Neural crest cell (in vitro differentiated cells): ENCODE measurements at regions not wholly inside any gene's neighbourhood (a gene's known extent, or its start where the extent isn't known, plus 50 kb on each side); places are given as distances from the start of the nearest gene placed in this dataset.
A peak's percentile ranks its signal among the peaks of the same experiment; 100 is the strongest.

Source experiments
- DNase-seq: peaks from one replicate; pipeline ENCODE4 v3.0.0; 2021; ENCODE audit warnings: low read depth, mixed read lengths, low spot score
- H3K27ac Mint-ChIP-seq: one replicate; pipeline ENCODE4 v1.8.0; 2021; ENCODE audit warnings: mild to moderate bottlenecking, mixed read lengths; ENCODE audit not compliant: unreplicated experiment
- H3K27me3 Mint-ChIP-seq: 2 replicates; pipeline ENCODE4 v1.8.0; 2021; ENCODE audit warnings: low read depth, mild to moderate bottlenecking, mixed read lengths
- H3K36me3 Mint-ChIP-seq: 2 replicates; pipeline ENCODE4 v1.8.0; 2021; ENCODE audit warnings: low read depth, mild to moderate bottlenecking, mixed read lengths
- H3K4me1 Mint-ChIP-seq: 2 replicates; pipeline ENCODE4 v1.8.0; 2021; ENCODE audit warnings: mixed read lengths
- H3K4me3 Mint-ChIP-seq: one replicate; pipeline ENCODE4 v1.8.0; 2021; ENCODE audit warnings: mild to moderate bottlenecking, mixed read lengths
- H3K9me3 Mint-ChIP-seq: 2 replicates; pipeline ENCODE4 v1.8.0; 2021; ENCODE audit warnings: mixed read lengths
- CTCF ChIP-seq: fragments of 200-600 bp; sonication (generic); conservative IDR thresholded peaks from 2 replicates; pipeline ENCODE4 v1.5.0; 2021; ENCODE audit warnings: antibody characterized with exemption, mild to moderate bottlenecking

DNA sequence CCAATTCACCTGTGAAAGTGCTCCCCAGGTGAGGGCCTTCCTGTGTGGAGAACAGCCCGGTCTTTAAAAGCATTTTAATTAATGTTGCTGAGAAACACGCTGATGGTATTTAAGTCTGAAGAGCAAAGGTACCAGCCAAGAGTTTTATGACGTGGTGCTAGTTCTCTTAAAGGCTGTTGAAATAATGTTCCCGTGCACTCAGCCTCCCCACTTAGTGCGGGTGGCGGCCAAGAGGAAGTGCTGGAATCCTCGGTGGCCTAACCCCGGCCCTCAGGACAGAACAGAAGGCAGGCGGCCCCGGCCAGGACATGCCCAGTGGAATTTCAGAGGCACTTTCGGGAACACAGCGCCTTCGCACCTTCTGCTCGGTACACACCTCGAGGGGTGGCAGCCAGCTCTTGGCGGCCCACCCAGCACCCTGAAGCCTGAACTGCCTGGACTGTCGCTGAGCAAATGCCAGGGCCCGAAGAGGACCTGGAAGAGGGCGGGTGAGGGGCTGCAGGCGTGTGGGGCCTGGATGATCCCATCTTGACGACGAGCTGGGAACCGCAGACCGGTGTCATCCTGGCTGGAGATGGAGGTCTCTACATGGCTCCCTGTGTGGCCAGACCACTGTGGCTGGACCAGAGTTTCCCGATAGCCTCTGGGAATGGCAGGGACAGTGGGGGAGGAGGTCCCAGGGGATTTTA lies 142.9 kb downstream of the ASB1 start:
- no peak for DNase-seq
- peaks cover 15% of the 10 kb centered on the region for H3K4me1 Mint-ChIP-seq
- H3K4me3 Mint-ChIP-seq: no peak overlapping the region
- H3K27me3 Mint-ChIP-seq: no peaks in the 10 kb centered on the region
- TF ChIP-seq CTCF: no peak
- H3K36me3 Mint-ChIP-seq: no peaks in the 10 kb centered on the region
- peak overlapping the region; percentile 95 for H3K27ac Mint-ChIP-seq
- H3K9me3 Mint-ChIP-seq: no peaks in the 10 kb centered on the region

GRCh38 chr2:238570391-238570790 lies 143.7 kb downstream of the ASB1 start:
- H3K9me3 Mint-ChIP-seq: no peaks in the 10 kb centered on the region
- TF ChIP-seq CTCF: no peak
- H3K4me1 Mint-ChIP-seq: peaks cover 15% of the 10 kb centered on the region
- no peaks in the 10 kb centered on the region for H3K27me3 Mint-ChIP-seq
- no peak overlapping the region for H3K27ac Mint-ChIP-seq
- H3K36me3 Mint-ChIP-seq: no peaks in the 10 kb centered on the region
- H3K4me3 Mint-ChIP-seq: no peak overlapping the region
- DNase-seq: no peak

DNA sequence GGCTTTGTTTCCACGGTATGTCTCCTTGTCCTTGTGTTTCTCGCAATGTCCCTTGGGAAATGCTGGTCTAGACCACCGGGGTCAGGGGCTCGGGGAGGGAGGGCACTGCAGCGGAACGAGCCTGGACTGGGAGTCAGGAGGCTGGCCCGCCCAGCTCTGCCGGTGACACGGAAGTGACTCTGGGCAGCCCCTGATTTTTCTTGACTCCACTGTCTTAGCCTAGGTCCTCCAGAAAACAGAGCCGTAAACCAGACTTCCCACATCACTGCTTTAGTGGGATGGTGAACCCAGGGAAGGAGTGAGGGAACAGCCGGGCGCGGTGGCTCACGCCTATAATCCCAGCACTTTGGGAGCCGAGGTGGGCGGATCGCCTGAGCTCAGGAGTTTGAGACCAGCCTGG lies 144.2 kb downstream of the ASB1 start:
- H3K9me3 Mint-ChIP-seq: no peaks in the 10 kb centered on the region
- no peak for TF ChIP-seq CTCF
- peaks cover 15% of the 10 kb centered on the region for H3K4me1 Mint-ChIP-seq
- H3K36me3 Mint-ChIP-seq: no peaks in the 10 kb centered on the region
- no peaks in the 10 kb centered on the region for H3K27me3 Mint-ChIP-seq
- no peak for DNase-seq
- no peak overlapping the region for H3K27ac Mint-ChIP-seq
- H3K4me3 Mint-ChIP-seq: no peak overlapping the region

GRCh38 chr2:238571661-238572372 lies 145.1 kb downstream of the ASB1 start:
- Mint-ChIP-seq H3K27ac (no peak overlapping the region), H3K4me1 (peaks cover 15% of the 10 kb centered on the region), H3K4me3 (no peak overlapping the region), H3K36me3 (no peaks in the 10 kb centered on the region), H3K27me3 (no peaks in the 10 kb centered on the region), H3K9me3 (no peaks in the 10 kb centered on the region)
- TF ChIP-seq CTCF: no peak
- no peak for DNase-seq

DNA sequence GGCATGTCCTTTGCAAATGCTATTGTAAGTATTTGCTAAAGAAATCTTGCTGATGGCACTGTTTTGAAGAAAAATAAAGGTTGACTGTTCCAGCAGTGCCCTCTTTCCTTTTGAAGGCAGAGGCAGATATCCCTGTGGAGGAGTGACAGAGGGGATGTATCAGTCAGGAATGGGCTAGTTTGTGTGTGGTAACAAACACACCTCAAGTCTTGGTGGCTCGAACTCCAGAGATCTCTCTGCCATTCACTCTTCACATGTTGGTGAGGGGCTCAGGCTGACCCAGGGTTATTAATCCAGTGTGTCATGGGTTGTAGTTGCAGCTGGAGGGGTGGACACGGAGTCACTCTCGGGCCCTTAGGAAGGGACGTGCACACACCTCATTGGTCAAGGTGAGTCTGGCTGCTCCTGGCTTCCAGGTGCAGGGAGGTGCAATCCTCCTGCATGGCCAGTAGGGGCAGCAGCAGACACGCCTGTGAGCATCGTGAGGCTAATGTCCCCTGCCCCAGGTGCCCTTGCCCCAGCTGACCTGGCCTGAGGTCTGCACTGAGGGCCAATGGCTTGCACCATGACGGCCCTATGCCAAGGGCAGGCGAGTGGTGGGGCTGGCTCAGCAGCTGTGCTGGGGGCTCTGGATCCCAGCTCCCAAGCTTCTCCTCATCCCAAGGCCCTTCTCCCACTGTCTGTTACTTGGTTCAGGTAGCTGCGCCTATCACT lies 146.5 kb downstream of the ASB1 start:
- Mint-ChIP-seq H3K4me1 (peaks cover 11% of the 10 kb centered on the region), H3K36me3 (no peaks in the 10 kb centered on the region)
- DNase-seq: no peak

More for the DNA sequence above, 146.5 kb downstream of the ASB1 start:
- peak; percentile 62 for TF ChIP-seq CTCF
- H3K27me3 Mint-ChIP-seq: no peaks in the 10 kb centered on the region
- no peaks in the 10 kb centered on the region for H3K9me3 Mint-ChIP-seq
- H3K4me3 Mint-ChIP-seq: no peak overlapping the region
- no peak overlapping the region for H3K27ac Mint-ChIP-seq
